ENCODE measurements at regions not wholly inside any gene's neighbourhood (a gene's known extent, or its start where the extent isn't known, plus 50 kb on each side); places are given as distances from the start of the nearest gene placed in this dataset.
A peak's percentile ranks its signal among the peaks of the same experiment; 100 is the strongest.
"Not testable (repeated sequence)": the region's sequence is repeated elsewhere in the genome, so short reads cannot be mapped to it uniquely, and the experiment has no call there.

- H3K4me3 ChIP-seq; H3K27me3 ChIP-seq; H3K36me3 ChIP-seq; H3K27ac ChIP-seq; H3K4me1 ChIP-seq; H3K9me3 ChIP-seq; ATAC-seq; intact Hi-C loops (cut with DNase I): not testable (repeated sequence)
- WGBS, 4 donors, result 53 to 83% (median 64%) methylated on average over 2 to 3 of the region's 3 CpGs
- DNase-seq, result peak in 1 of 5 donors; percentile 53
Observed at GRCh38 chr2:131822237-131822721, 294.6 kb downstream of the CCDC74A start.

GRCh38 chr2:131823058-131823457 lies 295.4 kb downstream of the CCDC74A start:
- H3K9me3 ChIP-seq; H3K4me1 ChIP-seq; H3K36me3 ChIP-seq; H3K27ac ChIP-seq; H3K4me3 ChIP-seq; intact Hi-C loops (cut with DNase I); H3K27me3 ChIP-seq; ATAC-seq; DNase-seq: not testable (repeated sequence)
- 45 to 100% (median 86%) methylated on average over 2 of the region's 2 CpGs for WGBS, 4 donors

GRCh38 chr2:131824986-131825385 lies 297.3 kb downstream of the CCDC74A start:
- H3K4me1 ChIP-seq; ATAC-seq; H3K27me3 ChIP-seq; H3K4me3 ChIP-seq; H3K9me3 ChIP-seq; H3K27ac ChIP-seq; H3K36me3 ChIP-seq; intact Hi-C loops (cut with DNase I); DNase-seq: not testable (repeated sequence)
- WGBS, 4 donors, result 75 to 81% (median 76%) methylated on average over 2 of the region's 2 CpGs

- Histone ChIP-seq H3K4me1 (peaks cover 0 to 5% (median 0%) of the 10 kb centered on the region in 12 donors), H3K36me3 (no peaks in the 10 kb centered on the region), H3K9me3 (no peaks in the 10 kb centered on the region), H3K27ac (no peak overlapping the region), H3K4me3 (no peak overlapping the region), H3K27me3 (peaks cover 0 to 13% (median 0%) of the 10 kb centered on the region in 9 donors)
- 92 to 95% (median 94%) methylated on average over 43 to 56 of the region's 56 CpGs for WGBS, 4 donors
- ATAC-seq (no peak), DNase-seq (peak in 1 of 5 donors; percentile 54)
- TF ChIP-seq CTCF (IDR thresholded peaks at IDR 0.05) (no peak), POLR2A (IDR thresholded peaks at IDR 0.05) (no peak)
- intact Hi-C loops (cut with DNase I), result no loop called here
Observed at GRCh38 chr2:131827481-131828163, 299.9 kb downstream of the CCDC74A start.

GRCh38 chr2:131828164-131828561 lies 300.5 kb downstream of the CCDC74A start:
- no peak for TF ChIP-seq CTCF (IDR thresholded peaks at IDR 0.05)
- no peak for TF ChIP-seq POLR2A (IDR thresholded peaks at IDR 0.05)
- peaks cover 0 to 5% (median 0%) of the 10 kb centered on the region in 12 donors for H3K4me1 ChIP-seq
- 90 to 96% (median 94%) methylated on average over 4 to 38 of the region's 38 CpGs for WGBS, 4 donors
- no peaks in the 10 kb centered on the region for H3K36me3 ChIP-seq
- ATAC-seq (no peak), DNase-seq (no peak)
- no peaks in the 10 kb centered on the region for H3K9me3 ChIP-seq
- peaks cover 0 to 13% (median 0%) of the 10 kb centered on the region in 9 donors for H3K27me3 ChIP-seq
- H3K27ac ChIP-seq, result no peak overlapping the region
- intact Hi-C loops (cut with DNase I), result no loop called here
- H3K4me3 ChIP-seq, result no peak overlapping the region

- H3K4me1 ChIP-seq; intact Hi-C loops (cut with DNase I); H3K36me3 ChIP-seq; H3K27ac ChIP-seq; H3K4me3 ChIP-seq; ATAC-seq; H3K9me3 ChIP-seq: not testable (repeated sequence)
- peaks cover 0 to 19% (median 0%) of the 10 kb centered on the region in 9 donors for H3K27me3 ChIP-seq
- peak in 1 of 5 donors; percentile 56 for DNase-seq
- WGBS, 4 donors, result 84 to 93% (median 92%) methylated on average over 32 to 72 of the region's 72 CpGs
Observed at GRCh38 chr2:131828633-131829455, 301.2 kb downstream of the CCDC74A start.

- H3K4me1 ChIP-seq; H3K27ac ChIP-seq; intact Hi-C loops (cut with DNase I); DNase-seq; H3K36me3 ChIP-seq; H3K4me3 ChIP-seq; H3K9me3 ChIP-seq; ATAC-seq: not testable (repeated sequence)
- WGBS, 4 donors, result 13 to 31% (median 14%) methylated on average over 38 to 101 of the region's 101 CpGs
- peaks cover 0 to 19% (median 0%) of the 10 kb centered on the region in 9 donors for H3K27me3 ChIP-seq
Observed at GRCh38 chr2:131829456-131830241, 302.0 kb downstream of the CCDC74A start.

All from heart left ventricle (tissue), 16 donors.